Liver (tissue), 3 donors: ENCODE measurements at regions not wholly inside any gene's neighbourhood (a gene's known extent, or its start where the extent isn't known, plus 50 kb on each side); places are given as distances from the start of the nearest gene placed in this dataset.

Experiments
- CTCF ChIP-seq: fragments of 150-350 bp; IDR thresholded peaks from 2 replicates; pipeline ENCODE4 v1.5.1; 2017; ENCODE audit warnings: improper control_type of control experiment, low read depth, low read length; ENCODE audit not compliant: missing input control
- EGR1 ChIP-seq, 2 donors: IDR thresholded peaks; 2 replicates each; pipeline ENCODE4 v1.6.1; 2016 to 2018; ENCODE audit warnings: antibody characterized with exemption in 2 of 2, low read depth in 2 of 2
- JUND ChIP-seq, 2 donors: IDR thresholded peaks; 2 replicates each; pipeline ENCODE4 v1.6.1; 2016; ENCODE audit warnings: antibody characterized with exemption in 2 of 2
- NR2F2 ChIP-seq: IDR thresholded peaks from 2 replicates; pipeline ENCODE4 v1.6.1; 2016; ENCODE audit warnings: antibody characterized with exemption
- RAD21 ChIP-seq, 2 donors: IDR thresholded peaks; 2 replicates each; pipeline ENCODE4 v1.6.1; 2016; ENCODE audit warnings: antibody characterized with exemption in 2 of 2, mild to moderate bottlenecking in 2 of 2
- RXRA ChIP-seq, 2 donors: IDR thresholded peaks; 2 replicates each; pipeline ENCODE4 v1.6.1; 2017 to 2018; ENCODE audit warnings: antibody characterized with exemption in 2 of 2, mild to moderate bottlenecking in 1 of 2
- TAF1 ChIP-seq: conservative IDR thresholded peaks from 2 replicates; pipeline ENCODE4 v1.6.1; 2016; ENCODE audit warnings: antibody characterized with exemption, mild to moderate bottlenecking
- TF ChIP-seq, protein P1 (sequence below): IDR thresholded peaks from 2 replicates; pipeline ENCODE4 v1.6.1; 2016; ENCODE audit warnings: antibody characterized with exemption
- TF ChIP-seq, protein P2 (sequence below): IDR thresholded peaks from 2 replicates; pipeline ENCODE4 v1.6.1; 2016; ENCODE audit warnings: antibody characterized with exemption, mild to moderate bottlenecking
- TF ChIP-seq, protein P3 (sequence below): IDR thresholded peaks from 2 replicates; pipeline ENCODE4 v1.6.1; 2016; ENCODE audit warnings: antibody characterized with exemption
- donor health status: healthy.
- donor health status: healthy.

DNA sequence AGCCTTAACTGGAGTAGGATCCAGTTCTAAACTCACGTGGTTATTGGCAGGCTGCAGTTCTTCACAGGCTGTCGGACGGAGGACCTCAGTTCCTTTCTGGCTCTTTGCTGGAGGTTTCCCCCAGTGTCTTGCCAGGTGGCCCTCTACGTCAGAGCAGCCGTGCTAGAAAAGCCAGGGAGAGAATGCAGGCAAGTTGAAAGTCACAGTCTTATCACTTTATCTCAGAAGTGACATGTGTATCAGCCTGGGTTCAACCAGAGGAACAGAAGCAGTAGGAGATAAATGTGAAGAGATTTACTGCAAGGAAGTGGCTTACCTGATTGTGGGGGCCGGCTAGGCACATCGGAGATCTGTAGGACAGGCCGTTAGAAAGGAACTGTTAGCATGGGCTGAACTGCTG lies 125.3 kb upstream of the BNIP2 start:
- TF ChIP-seq RXRA (IDR thresholded peaks at IDR 0.05): no peak
- TF ChIP-seq, protein P1, sequence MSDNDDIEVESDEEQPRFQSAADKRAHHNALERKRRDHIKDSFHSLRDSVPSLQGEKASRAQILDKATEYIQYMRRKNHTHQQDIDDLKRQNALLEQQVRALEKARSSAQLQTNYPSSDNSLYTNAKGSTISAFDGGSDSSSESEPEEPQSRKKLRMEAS: no peak
- no peak for TF ChIP-seq CTCF
- no peak for TF ChIP-seq TAF1
- TF ChIP-seq RAD21 (IDR thresholded peaks at IDR 0.05): no peak
- TF ChIP-seq, protein P2, sequence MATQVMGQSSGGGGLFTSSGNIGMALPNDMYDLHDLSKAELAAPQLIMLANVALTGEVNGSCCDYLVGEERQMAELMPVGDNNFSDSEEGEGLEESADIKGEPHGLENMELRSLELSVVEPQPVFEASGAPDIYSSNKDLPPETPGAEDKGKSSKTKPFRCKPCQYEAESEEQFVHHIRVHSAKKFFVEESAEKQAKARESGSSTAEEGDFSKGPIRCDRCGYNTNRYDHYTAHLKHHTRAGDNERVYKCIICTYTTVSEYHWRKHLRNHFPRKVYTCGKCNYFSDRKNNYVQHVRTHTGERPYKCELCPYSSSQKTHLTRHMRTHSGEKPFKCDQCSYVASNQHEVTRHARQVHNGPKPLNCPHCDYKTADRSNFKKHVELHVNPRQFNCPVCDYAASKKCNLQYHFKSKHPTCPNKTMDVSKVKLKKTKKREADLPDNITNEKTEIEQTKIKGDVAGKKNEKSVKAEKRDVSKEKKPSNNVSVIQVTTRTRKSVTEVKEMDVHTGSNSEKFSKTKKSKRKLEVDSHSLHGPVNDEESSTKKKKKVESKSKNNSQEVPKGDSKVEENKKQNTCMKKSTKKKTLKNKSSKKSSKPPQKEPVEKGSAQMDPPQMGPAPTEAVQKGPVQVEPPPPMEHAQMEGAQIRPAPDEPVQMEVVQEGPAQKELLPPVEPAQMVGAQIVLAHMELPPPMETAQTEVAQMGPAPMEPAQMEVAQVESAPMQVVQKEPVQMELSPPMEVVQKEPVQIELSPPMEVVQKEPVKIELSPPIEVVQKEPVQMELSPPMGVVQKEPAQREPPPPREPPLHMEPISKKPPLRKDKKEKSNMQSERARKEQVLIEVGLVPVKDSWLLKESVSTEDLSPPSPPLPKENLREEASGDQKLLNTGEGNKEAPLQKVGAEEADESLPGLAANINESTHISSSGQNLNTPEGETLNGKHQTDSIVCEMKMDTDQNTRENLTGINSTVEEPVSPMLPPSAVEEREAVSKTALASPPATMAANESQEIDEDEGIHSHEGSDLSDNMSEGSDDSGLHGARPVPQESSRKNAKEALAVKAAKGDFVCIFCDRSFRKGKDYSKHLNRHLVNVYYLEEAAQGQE: no peak
- no peak for TF ChIP-seq EGR1 (IDR thresholded peaks at IDR 0.05; ENCODE audit: low read depth in 2 of 2)
- TF ChIP-seq JUND (IDR thresholded peaks at IDR 0.05): no peak
- TF ChIP-seq, protein P3, sequence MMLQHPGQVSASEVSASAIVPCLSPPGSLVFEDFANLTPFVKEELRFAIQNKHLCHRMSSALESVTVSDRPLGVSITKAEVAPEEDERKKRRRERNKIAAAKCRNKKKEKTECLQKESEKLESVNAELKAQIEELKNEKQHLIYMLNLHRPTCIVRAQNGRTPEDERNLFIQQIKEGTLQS: no peak
- no peak for TF ChIP-seq NR2F2
